ENCODE measurements at regions not wholly inside any gene's neighbourhood (a gene's known extent, or its start where the extent isn't known, plus 50 kb on each side); places are given as distances from the start of the nearest gene placed in this dataset.
"Not testable (repeated sequence)": the region's sequence is repeated elsewhere in the genome, so short reads cannot be mapped to it uniquely, and the experiment has no call there.

DNA sequence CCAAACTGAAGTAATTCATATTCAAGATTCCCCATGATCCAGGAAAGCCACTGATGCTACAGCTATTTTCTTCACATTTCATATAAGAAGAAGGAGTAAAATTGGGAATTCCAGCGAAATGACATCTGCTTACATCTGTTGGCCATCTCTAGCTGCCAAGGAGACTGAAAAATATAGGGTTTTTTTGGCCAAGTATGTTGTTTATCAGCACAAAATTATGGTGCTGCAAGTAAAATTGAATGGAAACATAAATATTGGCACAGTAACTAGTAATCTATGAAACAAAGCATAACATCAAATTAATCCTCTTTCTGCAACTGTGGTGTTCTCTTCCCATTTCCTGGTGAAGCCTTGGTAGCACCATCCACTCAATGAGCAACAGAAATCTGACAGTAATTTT is 649.5 kb upstream of the ZNF804A start:
- DNase-seq (ENCODE audit: low spot score) = no peak
- intact Hi-C loops (cut with DNase I) = no loop called here

DNA sequence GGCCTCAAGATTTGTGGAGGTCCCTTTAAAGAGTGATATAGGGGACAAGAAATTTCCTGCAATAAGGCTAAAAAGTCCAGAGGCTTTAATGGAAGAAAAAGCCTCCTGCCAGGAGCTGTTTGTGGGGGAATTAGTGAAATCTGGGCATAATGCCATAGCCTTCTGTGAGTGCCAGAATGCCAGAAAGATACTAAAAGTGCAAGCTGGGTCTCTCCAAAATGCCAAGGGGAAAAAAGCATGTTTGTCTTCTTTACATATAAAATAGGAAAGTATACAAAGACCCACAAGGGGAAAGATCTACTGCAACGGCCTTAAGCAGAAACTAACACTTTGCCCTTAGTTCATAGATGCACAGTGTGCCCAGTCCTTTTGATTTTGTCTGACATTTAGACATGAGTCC is 647.7 kb upstream of the ZNF804A start:
- intact Hi-C loops (cut with DNase I) = no loop called here
- DNase-seq (ENCODE audit: low spot score) = no peak

DNA sequence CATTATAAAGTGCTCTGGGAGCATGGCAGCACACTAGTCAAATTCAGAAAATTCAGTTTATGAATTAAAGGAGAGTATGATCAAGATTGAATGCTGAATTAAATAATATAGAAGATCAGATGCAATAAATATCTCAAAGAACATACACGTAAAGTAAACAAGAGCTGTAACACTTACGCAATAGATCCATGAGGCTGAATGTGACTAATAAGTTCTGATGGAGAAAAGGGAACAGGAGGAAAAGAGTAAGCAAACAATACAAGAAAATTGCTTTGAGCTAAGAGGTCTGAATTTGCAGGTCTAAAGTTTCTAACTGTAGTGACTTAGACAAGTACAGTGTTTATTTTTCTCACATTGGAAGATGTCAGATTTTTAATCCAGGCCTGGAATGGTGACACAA is 646.7 kb upstream of the ZNF804A start:
- intact Hi-C loops (cut with DNase I) = no loop called here
- no peak for DNase-seq (ENCODE audit: low spot score)

DNA sequence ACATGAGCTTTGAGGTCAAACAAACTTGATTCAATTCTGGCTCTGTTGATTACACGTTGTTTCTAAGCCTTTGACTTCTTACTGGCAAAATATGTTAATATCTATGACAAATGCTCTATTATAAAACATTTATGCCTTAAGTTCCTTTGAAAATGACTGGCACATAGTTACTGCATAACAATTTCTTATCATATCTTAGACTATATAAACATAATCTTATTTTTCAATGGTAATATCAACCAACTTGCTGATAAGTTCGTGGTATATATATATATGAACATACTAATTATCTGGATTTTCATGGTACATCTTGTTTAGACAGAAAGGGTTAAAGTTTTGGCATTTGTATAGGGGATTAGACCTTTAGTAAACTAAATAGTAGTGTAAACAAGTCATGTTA is 645.6 kb upstream of the ZNF804A start:
- intact Hi-C loops (cut with DNase I) = no loop called here
- DNase-seq (ENCODE audit: low spot score) = no peak

DNA sequence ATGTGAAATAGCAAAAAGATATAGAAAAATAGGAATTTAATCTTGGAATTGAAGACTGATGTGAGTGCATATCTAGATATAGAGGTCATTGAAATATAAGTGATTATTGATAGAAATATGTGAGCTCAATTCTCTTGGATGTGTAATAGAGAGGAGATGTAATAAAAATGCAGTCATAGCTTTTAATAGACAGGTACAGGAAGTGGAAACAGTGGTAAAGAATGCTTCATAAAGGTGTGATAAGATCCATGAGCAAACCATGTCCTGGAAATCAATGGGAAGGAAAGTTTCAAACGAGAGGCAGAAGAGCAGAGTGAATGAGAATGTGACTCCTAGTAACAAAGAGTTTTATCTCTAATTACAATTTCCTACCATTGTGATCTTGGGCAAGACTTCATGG is 634.7 kb upstream of the ZNF804A start:
- intact Hi-C loops (cut with DNase I) = no loop called here

DNA sequence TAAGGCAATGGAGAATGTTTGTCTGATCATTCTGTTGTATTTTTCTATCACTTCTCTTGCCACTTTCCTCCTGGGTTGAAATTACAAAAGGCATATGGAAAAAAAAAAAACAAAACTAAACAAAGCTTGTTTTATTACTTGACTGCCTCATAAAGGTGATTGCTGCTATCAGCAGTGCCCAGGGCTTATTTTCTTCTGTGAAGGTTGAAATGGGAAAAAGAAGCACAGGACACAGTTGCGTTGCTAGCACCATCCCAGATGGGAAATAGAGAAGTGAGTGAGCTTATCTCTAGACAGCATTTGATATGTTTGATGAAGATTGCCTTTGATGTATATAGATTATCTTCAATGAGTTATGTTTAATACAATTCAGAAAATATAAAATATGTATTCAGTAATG is 633.8 kb upstream of the ZNF804A start:
- intact Hi-C loops (cut with DNase I) = no loop called here
- DNase-seq (ENCODE audit: low spot score) = no peak

More for the DNA sequence above, 634.7 kb upstream of the ZNF804A start:
- DNase-seq (ENCODE audit: low spot score) = no peak

DNA sequence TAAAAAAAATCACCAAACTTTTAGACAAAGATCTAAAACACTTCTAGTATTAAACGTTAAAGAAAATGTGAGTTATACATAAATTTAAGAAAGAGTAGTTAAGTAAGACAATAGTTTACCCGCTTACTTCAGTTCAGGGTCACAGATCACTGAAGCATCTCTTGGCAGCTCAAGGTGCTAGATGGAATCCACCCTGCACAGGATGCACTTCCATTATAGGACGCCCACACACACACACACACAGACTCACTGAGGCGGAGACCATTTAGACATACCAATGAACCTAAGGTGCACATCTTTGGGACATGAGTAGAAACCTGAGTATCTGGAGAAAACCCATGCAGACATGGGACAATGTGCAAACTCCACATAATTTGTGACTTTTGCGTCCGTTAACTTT is 630.6 kb upstream of the ZNF804A start:
- intact Hi-C loops (cut with DNase I) = no loop called here
- DNase-seq (ENCODE audit: low spot score) = no peak

DNA sequence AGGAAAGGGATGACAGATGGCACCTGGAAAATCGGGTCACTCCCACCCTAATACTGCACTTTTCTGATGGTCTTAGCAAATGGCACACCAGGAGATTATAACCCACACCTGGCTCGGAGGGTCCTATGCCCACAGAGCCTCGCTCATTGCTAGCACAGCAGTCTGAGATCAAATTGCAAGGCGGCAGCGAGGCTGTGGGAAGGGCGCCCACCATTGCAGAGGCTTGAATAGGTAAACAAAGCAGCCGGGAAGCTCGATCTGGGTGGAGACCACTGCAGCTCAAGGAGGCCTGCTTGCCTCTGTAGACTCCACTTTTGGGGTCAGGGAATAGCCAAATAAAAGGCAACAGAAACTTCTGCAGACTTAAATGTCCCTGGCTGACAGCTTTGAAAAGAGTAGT is 622.7 kb upstream of the ZNF804A start:
- DNase-seq (ENCODE audit: low spot score); intact Hi-C loops (cut with DNase I): not testable (repeated sequence)

DNA sequence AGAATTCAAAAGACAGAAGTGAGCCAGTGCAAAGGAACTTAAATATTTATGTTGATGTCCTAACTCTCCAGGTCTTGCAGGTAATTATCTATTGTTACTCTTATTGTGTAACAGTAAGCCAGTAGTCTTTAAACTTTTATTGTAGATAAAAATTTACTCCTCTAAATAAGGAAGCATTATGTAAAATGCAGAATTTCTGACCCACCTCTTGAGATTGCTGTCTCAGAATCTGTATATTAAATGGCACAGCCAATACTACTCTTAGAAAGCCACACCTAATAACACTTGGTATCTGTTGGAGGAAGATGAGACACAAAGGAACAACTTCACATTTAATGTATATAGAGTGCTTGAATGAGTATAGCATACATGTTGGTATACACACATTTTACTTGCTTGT is 613.5 kb upstream of the ZNF804A start:
- no peak for DNase-seq (ENCODE audit: low spot score)
- intact Hi-C loops (cut with DNase I) = no loop called here

DNA sequence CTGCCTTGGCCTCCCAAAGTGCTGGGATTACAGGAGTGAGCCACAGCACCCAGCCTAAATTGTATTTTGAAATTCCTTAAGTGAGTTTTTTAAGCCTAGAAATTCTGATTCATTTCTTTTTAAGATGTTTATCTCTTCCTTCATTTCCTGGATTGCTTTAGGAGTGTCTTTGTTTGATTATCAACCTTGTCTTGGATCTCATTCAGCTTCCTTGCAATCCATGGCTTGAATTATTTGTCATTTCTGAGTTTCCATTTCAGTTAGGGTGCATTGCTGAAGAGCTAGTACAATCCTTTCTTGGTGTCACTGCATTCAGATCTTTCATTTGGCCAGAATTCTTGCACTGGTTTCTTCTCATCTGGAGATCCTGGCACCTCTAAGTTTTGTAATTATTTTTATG is 606.4 kb upstream of the ZNF804A start:
- intact Hi-C loops (cut with DNase I) = no loop called here
- no peak for DNase-seq (ENCODE audit: low spot score)

DNA sequence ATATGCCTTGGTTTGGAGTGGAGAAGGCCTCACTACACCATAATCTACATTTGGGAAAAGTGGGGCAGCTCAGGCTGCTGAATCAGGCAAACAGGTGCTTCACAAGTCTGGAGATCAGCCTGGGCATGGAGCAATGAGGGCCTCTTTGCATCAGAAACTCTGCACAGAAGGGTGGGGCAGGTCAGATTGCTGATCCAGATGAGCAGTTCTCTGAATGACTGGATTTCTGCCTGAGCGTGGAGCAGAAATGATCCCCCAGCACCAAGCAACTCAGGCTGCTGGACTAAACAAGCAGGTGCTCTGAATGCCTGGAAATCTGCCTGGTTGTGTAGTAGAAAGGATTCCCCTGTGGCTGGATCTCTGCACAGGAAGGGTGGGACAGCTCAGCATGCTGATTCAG is 605.3 kb upstream of the ZNF804A start:
- intact Hi-C loops (cut with DNase I) = no loop called here
- DNase-seq (ENCODE audit: low spot score) = no peak

DNA sequence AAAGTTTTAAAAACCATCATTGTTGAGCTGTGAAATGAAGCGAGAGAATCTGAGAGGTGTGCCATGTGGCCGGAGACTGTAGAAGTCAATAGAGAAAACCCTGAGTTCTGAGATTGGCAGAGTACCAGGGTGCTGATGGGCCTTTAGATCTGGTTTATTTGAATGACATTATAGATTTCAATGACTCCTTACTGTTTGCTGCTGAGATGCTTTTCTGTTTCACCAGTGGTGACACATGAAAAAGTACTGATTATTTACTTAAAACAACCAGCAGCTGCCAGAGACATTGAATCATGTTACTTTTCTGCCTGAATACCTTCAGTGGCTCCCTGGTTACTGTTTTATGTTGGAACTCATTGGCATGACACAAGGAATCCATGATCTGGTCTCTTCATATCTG is 602.7 kb upstream of the ZNF804A start:
- intact Hi-C loops (cut with DNase I) = no loop called here
- no peak for DNase-seq (ENCODE audit: low spot score)

DNA sequence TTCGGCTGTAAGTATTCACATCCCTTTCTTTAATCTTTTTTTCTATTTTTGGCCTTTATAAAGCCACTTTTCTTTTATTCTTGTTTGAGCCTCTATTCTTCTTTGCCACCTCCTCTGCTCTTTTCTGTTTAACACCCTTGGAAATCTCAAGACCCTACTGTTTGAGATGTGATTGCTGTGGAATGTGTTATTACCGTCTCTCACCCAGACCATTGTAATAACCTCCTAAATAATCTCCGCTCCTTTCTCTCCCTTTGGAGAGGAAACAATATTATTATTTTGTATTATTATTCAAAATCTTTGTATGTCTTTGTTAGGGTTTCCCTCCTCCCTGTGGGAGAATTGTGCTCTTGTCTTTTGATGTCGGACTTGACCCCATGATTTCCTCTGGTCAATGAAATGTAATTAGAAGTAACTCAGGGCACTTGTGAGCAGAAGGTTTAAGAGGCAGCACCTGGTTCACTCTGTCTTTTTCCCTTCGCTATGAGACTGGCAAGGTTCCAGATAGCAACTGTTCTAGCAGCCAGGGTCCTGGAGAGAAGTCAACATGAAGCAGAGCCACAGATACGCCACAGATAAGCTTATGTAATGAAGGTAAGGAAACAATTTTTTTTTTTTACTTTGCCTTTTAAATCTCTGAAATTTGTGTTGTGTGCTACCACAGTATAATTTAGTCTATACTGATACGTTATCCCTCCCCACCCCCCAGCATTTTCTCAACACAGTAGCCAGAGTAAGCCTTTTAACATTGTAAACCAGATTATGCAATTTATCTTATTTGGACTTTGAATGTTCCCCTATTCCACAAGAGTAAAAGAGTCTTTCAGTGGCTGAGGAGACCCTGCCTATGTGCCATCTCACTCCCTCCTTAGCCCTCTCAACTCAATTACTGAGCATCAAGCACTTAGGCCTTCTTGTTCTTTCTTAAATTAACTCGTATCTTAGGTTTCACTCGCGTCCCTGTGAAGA is 601.2 kb upstream of the ZNF804A start:
- intact Hi-C loops (cut with DNase I) = no loop called here
- no peak for DNase-seq (ENCODE audit: low spot score)

DNA sequence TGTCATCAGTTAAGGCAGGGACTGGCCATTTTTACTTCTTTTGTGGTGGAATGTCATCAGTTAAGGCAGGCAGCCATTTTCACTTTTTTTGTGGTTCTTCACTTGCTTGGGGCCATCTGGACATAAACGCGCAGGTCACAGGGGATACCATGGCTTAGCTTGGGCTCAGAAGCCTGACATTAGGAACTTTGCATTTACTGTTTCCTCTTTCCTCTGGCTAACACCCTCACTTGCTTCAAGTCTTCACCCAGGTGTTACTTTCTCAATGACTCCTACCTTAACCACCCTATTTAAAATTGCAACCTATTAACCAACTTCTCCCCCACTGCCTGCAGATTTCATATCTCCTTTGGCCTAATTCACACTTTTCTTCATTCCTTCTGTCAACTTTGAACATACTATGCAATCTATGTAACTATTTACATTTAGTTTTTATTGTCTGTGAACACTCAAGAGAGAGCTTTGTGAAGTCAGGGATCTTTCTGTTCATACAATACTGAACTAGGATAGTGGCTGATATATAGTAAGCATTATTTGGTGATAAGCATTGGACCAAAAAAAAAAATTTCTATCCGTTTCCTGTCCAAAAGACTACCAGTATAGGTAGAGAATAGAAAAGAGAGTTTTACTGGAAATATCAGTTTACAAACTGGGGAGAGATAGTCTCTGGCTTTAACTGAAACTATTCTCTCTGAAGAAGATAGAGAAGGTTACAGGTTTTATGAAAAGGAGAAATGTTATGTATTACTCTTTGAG is 600.1 kb upstream of the ZNF804A start:
- intact Hi-C loops (cut with DNase I) = no loop called here
- DNase-seq (ENCODE audit: low spot score) = no peak

DNA sequence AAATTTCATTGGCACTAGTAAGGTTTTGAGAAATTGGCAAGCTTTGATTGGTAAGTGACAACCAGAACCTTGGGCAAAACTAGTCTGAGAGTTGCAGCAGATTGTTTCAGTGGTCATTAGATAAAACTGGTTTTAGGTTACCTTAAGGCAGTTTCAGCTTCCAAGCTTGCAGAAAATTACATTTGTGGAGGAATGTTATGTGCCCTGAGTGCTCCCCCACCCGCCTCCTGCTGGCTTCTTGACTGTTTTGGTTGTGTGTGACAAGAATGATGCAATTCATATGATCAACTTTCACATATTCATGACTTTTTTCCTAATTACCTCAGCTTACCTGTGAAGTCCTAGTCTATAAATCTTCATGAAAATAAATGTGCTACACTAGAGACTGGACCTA is 599.5 kb upstream of the ZNF804A start:
- DNase-seq (ENCODE audit: low spot score) = no peak
- intact Hi-C loops (cut with DNase I) = no loop called here

DNA sequence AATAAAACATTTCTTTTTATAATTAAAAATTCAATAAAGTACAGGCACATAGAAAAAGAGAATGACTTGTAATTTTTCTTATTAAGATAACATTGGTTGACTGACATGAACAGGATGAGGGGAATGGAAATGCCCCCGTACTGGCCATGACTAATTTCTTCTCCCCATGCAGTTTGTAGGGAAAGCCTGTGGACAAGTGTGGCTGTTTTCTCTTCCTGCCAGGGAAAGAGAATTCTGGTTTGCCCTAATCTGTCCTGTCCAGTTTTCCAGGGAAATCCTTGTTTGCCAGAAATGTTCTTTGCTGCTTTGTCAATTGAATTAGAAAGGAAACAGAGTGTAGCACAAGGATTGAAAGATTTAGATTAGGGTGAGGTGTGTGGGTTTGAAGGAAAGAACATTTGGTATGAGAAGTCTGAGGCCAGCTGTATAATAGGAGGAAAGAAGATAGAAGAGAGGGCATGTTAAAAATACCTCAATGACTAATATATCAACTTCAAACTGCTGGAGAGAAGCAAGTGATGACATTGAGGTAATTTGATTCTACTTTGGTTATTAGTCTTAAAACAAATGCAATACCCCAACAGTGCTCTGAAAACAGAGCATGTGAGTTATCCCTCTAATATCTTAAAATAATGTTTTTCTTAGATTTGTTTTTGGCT is 593.9 kb upstream of the ZNF804A start:
- no peak for DNase-seq (ENCODE audit: low spot score)
- intact Hi-C loops (cut with DNase I) = no loop called here

DNA sequence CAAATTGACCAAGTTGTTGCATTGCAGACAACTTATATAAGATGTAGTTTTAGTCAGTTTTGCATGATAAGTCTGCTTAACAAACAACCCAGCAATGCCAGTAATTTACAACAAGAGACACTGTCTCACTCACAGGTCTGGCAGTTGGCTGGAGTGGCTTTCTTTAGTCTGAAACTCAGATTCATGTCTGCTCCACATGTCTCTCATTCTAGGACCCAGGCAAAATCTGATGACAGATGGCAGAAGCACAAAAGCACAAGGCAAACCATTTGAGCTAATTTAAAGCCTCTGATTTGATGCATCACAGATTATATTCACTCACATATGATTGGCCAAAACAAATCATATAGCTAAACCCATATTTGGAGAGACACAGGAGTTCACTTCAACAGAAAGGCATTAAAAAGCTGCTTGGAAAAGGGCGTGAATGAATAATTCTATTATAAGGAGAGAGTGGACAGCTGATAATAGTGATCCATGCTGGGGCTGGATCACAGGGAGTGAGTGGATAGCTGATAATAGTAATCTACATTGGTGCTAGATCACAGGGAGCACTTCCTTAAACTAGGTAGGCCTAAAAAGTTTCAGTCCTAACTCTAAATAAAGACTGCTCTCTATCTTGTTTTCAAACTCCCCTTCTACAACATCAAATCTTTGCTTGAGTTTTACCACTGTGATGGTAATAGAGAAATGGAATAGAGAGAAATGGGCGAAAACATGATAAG is 593.2 kb upstream of the ZNF804A start:
- DNase-seq (ENCODE audit: low spot score) = no peak
- intact Hi-C loops (cut with DNase I) = no loop called here

DNA sequence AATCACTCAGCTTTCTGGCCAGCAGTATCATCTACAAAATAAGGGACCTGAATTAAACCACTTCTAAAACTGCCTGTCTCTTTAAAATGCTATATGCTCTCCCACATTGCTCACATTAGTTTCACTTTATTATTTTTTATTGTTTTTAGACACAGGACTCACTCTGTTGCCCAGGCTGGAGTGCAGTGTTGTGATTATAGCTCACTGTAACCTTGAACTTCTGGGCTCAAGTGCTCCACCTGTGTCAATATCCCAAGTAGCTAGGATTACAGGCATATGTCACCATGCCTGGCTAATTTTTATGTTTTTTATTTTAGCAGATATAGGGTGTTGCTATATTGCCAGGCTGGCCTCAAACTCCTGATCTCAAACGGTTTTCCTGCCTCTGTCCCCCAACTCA is 591.3 kb upstream of the ZNF804A start:
- no peak for DNase-seq (ENCODE audit: low spot score)
- intact Hi-C loops (cut with DNase I) = no loop called here

DNA sequence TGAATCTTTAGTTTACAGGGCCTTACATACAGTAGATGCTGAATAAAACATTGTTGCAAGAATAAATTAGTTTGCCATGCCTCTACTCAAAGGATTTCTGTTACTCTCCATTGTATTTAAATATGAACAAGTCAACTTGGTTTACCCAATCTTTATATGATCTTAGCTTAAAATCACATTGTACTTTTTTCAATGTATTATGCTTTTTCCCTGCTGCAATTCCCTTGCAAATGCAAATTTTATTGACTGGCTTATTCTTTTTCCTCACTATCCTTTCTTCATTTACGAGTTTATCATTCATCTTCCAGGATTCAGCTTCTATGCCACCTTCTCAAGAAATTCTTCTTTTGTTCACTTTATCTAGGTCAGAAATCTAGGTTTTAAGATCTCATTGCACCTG is 571.4 kb upstream of the ZNF804A start:
- no peak for DNase-seq (ENCODE audit: low spot score)
- intact Hi-C loops (cut with DNase I) = no loop called here

DNA sequence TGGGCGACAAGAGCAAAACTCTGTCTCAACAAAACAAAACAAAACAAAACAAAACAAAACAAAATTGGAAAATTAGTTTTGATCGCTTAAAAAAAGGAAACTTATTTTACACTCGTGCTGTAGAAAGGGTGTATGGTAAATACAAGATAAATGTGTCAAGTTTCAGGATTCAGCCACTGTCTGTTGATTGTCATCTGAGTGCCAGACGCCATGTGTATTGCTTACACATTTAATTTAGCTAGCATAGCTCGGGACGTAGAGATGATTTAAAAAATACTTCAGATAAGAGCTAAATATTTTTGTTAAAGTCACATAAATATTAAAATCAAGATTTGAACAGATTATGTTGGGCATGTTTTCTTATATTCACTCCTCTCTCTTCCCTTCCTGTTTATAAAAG is 568.1 kb upstream of the ZNF804A start:
- no peak for DNase-seq (ENCODE audit: low spot score)
- intact Hi-C loops (cut with DNase I) = no loop called here

All from cardiac septum (tissue), 1 donor.